COLO668 (cell line): ENCODE measurements at regions not wholly inside any gene's neighbourhood (a gene's known extent, or its start where the extent isn't known, plus 50 kb on each side); places are given as distances from the start of the nearest gene placed in this dataset.

Source experiments
- DNase-seq: peaks from one replicate; lab custom pipeline; 2025; ENCODE audit not compliant: unreplicated experiment; lab: John Stamatoyannopoulos, UW

DNA sequence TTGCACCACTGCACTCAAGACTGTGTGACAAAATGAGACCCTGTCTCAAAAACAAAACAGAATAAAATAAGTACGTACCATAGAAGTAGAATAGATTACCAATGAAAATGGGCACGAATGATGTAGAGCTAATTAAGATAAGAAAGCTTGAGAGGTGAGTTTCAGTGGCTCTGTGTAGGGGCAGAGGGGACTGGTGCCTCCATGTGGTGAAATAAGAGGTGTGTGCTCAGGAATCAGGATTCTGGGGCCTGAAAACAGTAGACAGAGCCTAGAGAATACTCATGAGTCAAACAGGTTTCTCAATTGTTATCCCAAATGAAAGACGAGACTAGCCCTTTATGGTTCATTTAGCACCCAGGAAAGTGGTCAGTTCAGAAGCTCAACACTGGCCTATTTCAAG is 1145.1 kb downstream of the FLRT2 start:
- no peak for DNase-seq

DNA sequence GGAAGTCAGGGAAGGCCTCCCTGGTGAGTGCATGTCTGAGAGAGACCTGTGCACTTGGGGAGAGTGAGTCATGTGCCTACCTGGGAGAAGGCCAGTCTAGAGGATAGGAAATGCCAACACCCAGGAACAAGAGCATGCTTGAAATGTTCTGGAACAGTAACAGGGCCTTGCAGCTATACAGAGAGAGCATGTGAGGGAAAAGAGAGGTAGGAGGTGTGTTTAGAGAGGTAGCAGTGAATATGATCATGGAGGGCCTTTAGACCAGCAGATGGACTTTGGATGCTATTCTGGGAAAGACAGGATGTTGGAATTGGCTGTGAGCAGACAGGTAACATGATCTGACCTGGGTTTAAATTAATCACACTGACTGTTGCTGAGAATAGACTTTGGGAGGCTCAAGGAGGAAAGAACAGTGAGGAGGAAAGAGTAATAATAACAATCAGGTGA is 1143.6 kb downstream of the FLRT2 start:
- DNase-seq: peak; percentile 40

DNA sequence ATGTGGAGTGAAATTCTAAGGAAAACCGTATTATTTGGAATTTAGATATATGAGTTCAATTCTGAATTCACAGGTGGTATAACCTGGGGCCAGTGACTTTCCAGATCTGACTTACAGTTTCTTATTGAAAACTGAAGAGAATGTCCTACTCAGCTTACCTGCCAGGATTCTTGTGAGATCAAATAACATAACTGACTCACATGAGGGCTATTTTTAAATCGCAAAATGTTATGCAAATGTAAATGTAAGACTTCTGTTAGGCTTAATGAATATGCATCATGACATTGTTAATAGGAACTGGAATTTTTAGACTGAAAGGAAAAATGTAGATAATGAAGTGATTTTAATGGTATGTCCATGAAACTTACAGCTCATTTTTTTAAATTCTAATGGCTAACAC is 1142.1 kb downstream of the FLRT2 start:
- no peak for DNase-seq

DNA sequence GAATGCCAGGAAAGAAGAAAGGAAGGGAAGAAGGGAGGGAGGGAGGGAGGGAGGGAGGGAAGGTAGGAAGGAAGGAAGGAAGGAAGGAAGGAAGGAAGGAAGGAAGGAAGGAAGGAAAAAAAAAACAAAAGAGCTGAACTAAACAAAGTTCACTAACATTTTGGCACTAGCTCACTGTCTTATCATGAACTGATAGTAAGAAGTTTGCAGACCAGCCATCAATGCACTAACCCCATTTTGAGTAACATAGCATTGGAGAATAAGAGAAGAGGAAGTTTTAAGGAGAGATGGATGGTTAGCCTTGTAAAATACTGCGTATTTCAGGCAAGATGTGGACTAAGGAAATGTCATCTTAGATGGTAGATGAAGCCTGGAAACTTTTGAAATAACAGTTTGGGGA is 1136.0 kb downstream of the FLRT2 start:
- no peak for DNase-seq

DNA sequence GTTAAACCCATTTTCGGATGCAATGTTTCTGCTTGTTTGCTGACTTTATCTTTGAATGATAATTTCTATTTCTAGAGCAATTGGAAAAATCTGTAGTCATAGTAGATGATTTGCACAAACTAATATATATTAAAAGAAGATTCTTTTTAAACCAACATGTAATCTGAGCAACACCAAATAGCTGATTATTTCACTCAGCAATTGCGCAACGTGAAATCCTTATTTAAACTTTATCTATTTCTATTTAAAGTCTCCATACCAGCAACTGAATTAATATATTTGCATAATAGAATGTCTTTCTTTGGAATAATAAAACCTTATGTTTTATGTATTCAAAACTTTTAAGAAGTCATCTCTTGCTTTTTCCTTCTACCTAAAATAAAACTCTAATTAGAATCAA is 1132.4 kb downstream of the FLRT2 start:
- DNase-seq: no peak

DNA sequence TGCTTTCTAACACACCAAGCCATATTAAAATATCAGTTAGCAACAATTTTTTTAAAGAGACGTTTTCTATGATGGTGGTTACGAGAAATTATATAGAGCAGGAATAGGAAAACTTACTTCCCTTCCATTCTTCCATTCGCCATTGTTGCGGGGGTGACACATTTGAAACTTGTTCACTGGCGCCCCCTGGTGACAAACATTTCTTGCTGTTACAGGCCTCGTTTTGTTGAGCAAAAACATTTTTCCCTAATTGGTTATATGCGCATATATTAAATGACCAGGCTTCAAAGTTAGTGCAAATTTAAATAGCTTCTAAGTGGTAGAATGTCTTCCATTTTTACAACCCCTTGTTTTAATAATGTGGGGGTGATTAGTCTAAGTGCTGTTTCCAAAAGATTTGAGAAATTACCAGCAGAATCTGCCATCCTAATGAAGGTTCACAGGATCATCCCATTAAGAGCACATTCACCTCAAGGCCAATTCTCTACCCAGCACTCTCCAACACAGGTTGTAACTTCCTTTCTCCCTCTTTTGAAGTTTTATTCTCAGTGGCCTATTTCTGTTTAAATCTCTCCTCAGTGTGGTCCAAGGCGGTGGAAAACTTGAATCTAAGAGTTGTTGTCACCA is 1124.7 kb downstream of the FLRT2 start:
- DNase-seq: peak; percentile 63

DNA sequence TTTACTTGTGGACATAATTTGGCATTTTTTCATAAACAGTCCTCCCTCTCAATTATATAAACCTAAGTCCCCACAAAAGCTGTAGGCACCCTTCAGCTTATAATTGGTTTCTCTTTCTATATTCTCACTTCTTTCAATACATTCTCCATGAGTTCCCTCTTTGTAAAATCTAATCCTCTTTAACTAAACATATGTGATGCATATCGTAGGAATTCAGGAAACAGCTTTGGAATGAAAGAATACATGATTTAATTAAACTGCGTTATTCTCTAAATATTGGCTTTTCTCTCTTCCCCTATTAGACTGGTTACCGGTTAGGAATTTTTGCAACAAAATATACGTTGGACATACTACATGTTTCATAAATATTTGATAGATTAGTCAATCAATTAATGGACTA is 1122.6 kb downstream of the FLRT2 start:
- DNase-seq: no peak

DNA sequence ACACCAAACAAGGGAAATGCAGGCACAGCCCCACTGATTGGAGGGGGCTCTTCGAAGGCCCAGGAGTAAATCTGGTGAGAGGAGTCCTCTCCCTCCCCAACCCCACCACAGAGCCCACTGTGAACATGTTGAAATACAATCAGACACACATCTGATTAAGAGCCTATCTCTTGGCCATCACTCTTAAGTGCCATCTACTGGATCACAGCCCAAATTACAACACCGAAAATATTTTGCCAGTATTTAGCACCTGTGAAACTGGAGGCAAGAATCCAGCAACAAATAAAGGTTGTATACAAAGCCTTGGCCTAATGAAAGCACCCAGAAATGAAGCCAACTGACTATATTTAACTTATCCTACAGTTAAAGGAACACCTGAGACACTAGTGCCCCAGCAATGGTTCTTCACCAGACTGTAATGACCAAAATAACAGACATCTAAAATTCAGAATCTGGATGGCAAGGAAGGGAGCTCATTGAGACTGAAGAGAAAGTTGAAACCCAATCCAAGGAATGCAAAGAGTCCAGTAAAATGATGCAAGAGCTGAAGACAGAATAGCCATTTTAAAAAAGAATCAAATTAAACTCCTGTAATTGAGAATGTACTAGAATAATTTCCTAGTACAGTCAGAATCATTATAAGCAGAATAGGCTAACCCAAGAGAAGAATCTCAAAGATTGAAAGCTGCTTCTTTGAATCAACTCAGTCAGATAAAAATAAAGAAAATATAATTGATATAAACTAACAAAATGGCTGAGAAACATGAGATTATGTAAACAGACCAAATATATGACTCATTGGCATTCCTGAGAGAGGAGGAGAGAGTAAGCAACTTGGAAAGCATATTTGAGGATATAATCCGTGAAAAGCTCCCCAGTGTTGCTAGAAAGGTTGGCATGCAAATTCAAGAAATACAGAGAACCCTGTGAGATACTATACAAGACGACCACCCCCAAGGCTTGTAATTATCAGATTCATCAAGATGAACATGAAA is 1117.0 kb downstream of the FLRT2 start:
- DNase-seq: no peak

DNA sequence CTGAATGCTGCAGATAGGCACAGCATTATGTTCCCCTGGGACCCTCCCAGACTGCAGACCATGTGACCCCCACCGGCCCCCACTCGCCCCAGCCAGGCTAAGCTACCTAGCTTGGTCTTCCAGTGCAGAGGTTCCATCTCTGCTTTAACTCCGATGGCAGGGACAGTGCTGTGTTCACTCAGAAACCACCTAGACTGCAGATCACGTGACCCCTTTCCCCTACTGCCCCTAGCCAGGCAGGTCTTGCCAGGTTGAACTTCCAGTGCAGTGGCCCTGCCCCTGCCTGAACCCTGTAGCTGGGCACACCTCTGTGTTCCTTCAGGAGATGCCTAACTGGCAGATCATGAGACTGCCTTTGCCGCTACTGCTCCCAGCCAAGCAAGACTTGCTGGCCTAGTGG is 1116.2 kb downstream of the FLRT2 start:
- no peak for DNase-seq

DNA sequence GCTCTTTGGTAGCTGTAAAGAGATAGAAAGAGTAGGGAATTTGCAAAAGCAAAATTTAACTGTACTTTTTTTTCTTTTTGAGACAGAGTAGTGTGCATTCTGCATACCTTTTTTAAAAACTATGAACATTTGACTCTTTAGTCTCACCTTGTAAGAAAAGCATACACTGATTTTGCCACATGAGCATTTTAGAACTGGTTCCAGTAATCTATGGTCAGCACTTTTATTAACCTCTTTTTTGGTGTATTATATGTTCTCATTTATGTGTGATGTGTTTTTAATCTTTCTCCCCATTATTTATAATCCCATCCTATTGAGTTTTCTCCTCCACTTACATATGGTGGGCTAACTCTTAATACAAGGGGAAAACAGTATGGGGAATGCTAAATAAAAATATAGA is 1111.4 kb downstream of the FLRT2 start:
- no peak for DNase-seq

DNA sequence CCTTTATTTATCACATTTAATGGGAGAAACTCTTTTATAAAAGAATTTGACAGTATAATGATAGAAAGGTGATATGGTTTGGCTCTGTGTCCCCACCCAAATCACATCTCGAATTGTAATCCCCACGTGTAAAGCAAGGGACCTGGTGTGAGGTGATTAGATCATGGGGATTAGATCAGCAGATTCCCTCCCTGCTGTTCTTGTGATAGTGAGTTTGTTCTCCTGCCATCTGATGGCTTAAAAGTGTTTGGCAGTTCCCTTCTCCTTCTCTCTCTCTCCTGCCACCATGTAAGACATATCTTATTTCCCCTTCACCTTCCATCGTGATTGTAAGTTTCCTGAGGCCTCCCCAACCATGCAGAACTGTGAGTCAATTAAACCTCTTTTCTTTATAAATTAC is 1110.3 kb downstream of the FLRT2 start:
- DNase-seq: no peak

DNA sequence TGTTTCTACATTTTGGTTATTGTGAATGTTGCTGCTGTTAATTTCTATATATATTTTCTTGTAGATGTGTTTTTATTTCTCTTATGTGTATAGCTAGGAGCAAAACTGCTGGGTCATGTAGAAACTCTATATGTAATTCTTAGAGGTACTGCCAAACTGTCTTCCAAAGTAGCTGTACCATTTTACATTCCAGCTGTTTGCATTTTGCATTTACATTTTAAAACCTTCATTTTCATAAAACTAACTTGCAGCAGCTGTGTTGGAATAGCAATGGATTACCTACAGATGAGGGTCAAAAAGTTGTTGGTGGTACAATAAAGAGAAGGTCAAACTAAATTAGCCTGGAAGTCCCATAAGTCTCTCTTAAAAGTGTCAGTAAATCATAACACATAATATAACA is 1109.7 kb downstream of the FLRT2 start:
- DNase-seq: no peak

DNA sequence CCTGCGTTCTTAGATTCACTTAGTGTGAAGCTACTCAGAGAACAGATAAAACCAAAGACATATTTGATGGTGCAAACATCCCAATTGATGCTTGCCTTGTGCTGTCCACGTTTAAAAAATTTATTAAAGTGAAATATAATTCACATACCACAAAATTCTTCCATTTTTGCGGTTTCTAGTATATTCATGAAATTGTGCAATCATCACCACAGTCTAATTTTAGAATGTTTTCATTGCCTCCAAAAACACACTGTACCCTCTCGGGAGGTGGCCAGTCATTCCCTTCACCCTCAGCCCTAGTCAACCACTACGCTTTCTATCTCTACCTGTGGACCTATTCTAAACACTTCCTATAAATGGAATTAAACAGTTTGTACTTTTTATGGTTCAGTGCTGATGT is 1109.2 kb downstream of the FLRT2 start:
- no peak for DNase-seq

DNA sequence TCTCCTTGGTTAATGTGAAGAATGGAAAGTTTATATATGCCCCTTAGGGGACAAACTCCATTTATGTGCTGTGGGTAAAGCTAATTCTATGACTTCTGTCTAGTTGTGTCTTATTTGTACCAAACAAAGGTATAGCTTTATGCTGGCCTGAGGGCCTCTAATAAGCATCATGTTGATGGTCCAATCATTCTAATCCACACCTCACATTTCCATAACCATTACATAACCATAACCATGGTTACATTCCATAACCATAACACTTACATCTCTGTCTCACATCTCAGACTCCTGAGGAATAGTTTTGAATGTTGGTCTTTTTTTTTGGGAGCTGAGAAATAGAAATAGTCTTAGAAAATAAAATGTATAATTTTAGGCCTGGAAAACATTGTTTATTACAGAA is 1097.1 kb downstream of the FLRT2 start:
- DNase-seq: no peak

DNA sequence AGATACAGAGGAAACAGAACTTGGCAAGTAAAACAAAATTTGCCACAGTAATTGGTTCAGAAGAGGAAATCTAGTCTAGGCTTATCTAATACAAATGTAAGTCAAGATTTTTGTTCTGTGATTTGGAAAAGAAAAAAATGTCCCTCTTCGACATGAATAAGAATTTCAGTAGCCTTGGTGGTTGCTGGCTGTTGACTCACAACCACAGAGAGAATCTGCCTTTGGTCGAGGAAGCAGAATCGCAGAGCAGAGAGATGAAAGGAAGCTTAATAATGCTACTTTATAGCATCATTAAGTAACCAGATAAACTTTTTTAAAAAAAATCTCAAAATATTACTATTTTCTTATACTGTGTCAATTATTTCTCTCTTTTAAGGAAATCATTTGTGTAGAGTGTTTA is 1096.6 kb downstream of the FLRT2 start:
- DNase-seq: no peak

DNA sequence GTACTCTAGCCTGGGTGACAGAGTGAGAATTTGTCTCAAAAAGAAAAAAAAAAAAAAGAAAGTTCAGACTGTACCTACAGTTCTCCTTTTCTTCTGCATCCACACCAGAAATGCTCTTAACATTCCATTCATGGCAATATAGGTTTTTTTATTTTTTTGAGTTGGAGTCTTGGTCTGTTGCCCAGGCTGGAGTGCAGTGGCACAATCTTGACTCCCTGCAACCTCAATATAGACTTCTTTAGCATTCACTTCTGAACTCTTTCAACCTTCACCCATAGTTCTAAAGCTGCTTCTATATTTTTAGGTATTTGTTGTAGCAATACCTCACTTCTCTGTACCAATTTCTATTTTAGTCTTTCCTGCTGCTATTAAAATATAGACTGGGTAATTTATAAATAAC is 1095.7 kb downstream of the FLRT2 start:
- no peak for DNase-seq

DNA sequence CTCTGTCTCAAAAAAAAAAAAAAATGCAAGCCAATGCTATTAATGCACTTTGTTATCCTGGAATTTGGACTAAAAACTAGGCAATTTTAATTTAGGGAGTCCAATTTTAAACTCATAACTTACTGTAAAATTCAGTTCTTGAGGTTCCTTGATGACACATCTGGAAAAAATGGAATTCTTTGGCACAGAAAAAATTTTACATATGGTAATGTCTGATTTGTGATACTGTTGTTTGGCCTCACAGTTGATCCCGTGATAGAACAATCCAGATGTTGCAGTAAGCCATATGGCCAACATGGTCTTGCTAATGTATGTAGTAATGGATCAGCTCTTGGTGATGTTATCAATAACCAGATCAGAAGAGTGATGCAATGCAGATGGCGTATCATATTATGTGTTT is 1089.8 kb downstream of the FLRT2 start:
- DNase-seq: no peak

DNA sequence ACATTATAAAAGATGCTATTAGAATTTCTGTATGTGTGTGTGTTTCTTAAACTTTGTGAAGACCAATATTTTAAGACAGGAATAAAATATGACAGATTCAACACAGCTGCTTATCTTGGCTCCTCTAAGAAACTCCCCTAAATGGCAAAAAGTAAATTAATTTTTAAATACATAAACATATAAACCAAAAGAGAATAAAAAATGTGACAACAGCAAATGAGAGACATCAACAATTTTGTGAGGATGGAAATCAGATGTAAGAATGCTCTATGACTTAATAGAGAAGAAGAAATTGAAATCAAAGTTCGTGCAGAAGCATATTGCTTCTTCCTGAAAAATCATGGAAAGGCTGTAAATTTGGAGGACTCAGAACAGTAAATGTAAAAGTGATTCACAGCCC is 1083.8 kb downstream of the FLRT2 start:
- no peak for DNase-seq

DNA sequence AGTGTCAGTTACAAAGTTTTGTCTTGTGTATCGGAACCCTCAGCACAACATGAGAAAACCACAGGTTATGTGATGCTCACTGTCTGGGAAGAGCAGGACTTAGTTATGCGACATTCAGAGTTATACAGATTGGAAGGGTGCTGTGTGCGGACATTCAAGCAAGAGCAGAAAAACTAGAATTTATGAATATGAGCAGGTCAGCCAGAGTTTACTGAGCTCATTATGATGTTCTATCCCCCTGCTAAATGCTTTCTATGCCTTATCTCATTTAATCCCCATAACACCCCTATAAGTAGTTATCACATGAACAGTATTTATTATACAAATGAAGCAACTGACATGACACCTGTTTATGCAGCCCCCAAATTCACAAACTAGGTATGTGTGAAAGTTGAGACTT is 1083.2 kb downstream of the FLRT2 start:
- no peak for DNase-seq

DNA sequence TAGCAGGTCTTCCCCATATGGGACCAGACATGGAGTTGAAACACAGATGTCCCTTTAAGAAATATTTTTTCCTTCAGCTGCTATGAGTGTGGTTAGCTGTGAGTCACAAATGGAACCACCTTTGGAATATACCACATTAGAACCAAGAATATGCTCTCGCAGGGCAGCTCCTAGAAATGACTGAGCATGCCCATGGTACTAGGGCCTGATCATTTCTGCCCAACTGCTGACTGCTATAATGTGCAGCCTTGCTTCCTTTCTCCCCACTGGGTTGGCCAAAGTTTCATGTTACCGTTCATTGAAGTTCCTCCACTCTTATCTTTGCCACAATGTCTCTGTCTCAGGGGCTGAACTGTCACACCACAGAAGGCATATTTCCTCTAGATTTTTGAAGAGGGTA is 1074.6 kb downstream of the FLRT2 start:
- no peak for DNase-seq

DNA sequence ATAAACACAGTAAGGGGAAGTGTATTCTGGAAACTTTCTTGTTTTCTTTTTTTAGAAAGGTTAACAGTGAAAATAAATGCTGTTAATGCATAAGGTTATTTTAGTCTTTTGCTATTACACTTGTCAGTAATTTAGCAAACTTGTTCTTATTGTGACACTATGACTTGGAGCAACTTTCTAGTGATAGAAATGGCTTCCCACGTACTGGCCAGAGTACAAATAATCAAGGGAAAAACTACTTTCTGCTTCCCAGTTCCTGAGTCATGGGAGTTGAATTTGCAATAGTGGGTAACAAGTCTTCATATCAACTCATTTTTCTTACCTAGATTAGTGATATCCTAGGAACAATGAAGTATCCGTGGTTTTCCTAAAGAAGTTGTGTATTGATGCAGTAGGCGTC is 1072.3 kb downstream of the FLRT2 start:
- no peak for DNase-seq

DNA sequence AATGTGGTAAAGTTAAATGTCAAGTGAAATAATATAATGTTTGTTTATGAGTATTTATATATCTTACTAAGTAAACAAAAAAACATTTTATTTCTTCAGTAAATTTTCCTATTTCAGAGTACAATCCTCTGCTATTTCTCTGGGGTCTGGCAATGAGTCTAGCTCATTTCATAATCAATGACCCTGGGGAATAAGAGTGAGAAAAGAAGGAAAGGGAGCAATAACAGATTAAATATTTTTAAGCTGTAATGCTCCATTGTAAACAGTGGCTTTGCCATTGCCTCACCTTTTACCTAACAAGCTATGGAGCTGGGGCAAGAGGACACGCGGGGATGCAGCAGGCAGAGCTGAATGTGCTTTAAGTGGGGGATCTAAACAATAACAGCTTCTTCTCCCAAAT is 1071.9 kb downstream of the FLRT2 start:
- no peak for DNase-seq
